T-helper 2 cell treated with Interferon-gamma antibody and Interleukin-4, amounts not matched to agents 5 μg/mL and 100 μg/mL, for 36 hours (primary cell): ENCODE measurements at regions not wholly inside any gene's neighbourhood (a gene's known extent, or its start where the extent isn't known, plus 50 kb on each side); places are given as distances from the start of the nearest gene placed in this dataset.

ENCODE experiments used
- DNase-seq: peaks from one replicate; pipeline ENCODE4 v3.0.0; 2021; ENCODE audit warnings: low spot score
- H3K27ac Mint-ChIP-seq: one replicate; pipeline ENCODE4 v1.8.0; 2021; ENCODE audit warnings: mild to moderate bottlenecking, mixed read lengths
- H3K27me3 Mint-ChIP-seq: one replicate; pipeline ENCODE4 v1.8.0; 2021; ENCODE audit warnings: low read depth, mixed read lengths
- H3K36me3 Mint-ChIP-seq: one replicate; pipeline ENCODE4 v1.8.0; 2021; ENCODE audit warnings: low read depth, mixed read lengths
- H3K4me1 Mint-ChIP-seq: one replicate; pipeline ENCODE4 v1.8.0; 2021; ENCODE audit warnings: low read depth, mixed read lengths
- H3K4me3 Mint-ChIP-seq: one replicate; pipeline ENCODE4 v1.8.0; 2022; ENCODE audit warnings: mild to moderate bottlenecking, moderate library complexity, mixed read lengths
- H3K9me3 Mint-ChIP-seq: one replicate; pipeline ENCODE4 v1.8.0; 2021; ENCODE audit warnings: mixed read lengths

- H3K27ac Mint-ChIP-seq, result no peak overlapping the region
- no peak for DNase-seq
- no peaks in the 10 kb centered on the region for H3K9me3 Mint-ChIP-seq
- no peak overlapping the region for H3K4me3 Mint-ChIP-seq
- H3K36me3 Mint-ChIP-seq, result no peaks in the 10 kb centered on the region
- H3K27me3 Mint-ChIP-seq, result no peaks in the 10 kb centered on the region
- H3K4me1 Mint-ChIP-seq, result no peaks in the 10 kb centered on the region
Measured at GRCh38 chr6:122116835-122117627, 282.4 kb upstream of the HSF2 start.

GRCh38 chr6:122118945-122119506, 280.4 kb upstream of the HSF2 start:
- Mint-ChIP-seq H3K4me3 (no peak overlapping the region), H3K9me3 (no peaks in the 10 kb centered on the region), H3K4me1 (no peaks in the 10 kb centered on the region), H3K27ac (no peak overlapping the region), H3K36me3 (no peaks in the 10 kb centered on the region), H3K27me3 (no peaks in the 10 kb centered on the region)
- no peak for DNase-seq

- DNase-seq, result no peak
- H3K4me1 Mint-ChIP-seq, result no peaks in the 10 kb centered on the region
- H3K4me3 Mint-ChIP-seq, result no peak overlapping the region
- H3K27me3 Mint-ChIP-seq, result no peaks in the 10 kb centered on the region
- no peaks in the 10 kb centered on the region for H3K9me3 Mint-ChIP-seq
- no peaks in the 10 kb centered on the region for H3K36me3 Mint-ChIP-seq
- H3K27ac Mint-ChIP-seq, result no peak overlapping the region
Measured at GRCh38 chr6:122122202-122122601, 277.2 kb upstream of the HSF2 start.

GRCh38 chr6:122122686-122123085, 276.8 kb upstream of the HSF2 start:
- H3K36me3 Mint-ChIP-seq, result no peaks in the 10 kb centered on the region
- H3K27ac Mint-ChIP-seq, result no peak overlapping the region
- no peaks in the 10 kb centered on the region for H3K9me3 Mint-ChIP-seq
- no peak for DNase-seq
- H3K4me1 Mint-ChIP-seq, result no peaks in the 10 kb centered on the region
- no peak overlapping the region for H3K4me3 Mint-ChIP-seq
- H3K27me3 Mint-ChIP-seq, result no peaks in the 10 kb centered on the region

DNA sequence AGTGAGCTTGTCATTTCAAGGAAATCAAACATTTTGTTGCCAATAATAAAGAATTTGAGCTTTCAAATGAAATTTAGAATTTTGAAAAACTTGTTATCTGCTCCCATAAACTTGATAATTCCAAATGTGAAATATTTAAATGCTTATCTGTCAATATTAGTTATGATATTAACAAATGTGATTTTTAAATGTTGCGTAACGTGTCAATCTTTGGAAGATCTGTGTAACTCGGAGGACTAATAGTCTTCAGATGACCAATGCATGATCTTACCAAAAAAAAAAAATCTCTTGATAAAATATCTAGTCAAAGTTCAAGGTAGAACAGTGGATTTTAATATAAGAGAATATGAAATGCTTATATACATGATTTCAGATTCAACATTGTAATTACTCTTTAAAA, 274.5 kb upstream of the HSF2 start:
- Mint-ChIP-seq H3K27me3 (no peaks in the 10 kb centered on the region), H3K4me3 (no peak overlapping the region), H3K27ac (no peak overlapping the region), H3K36me3 (no peaks in the 10 kb centered on the region), H3K4me1 (peaks cover under 1% of the 10 kb centered on the region), H3K9me3 (no peaks in the 10 kb centered on the region)
- no peak for DNase-seq

GRCh38 chr6:122126894-122127293, 272.6 kb upstream of the HSF2 start:
- no peak for DNase-seq
- Mint-ChIP-seq H3K36me3 (no peaks in the 10 kb centered on the region), H3K9me3 (no peaks in the 10 kb centered on the region), H3K27me3 (no peaks in the 10 kb centered on the region), H3K27ac (no peak overlapping the region), H3K4me3 (no peak overlapping the region), H3K4me1 (peaks cover 5% of the 10 kb centered on the region)

- Mint-ChIP-seq H3K4me1 (peaks cover 5% of the 10 kb centered on the region), H3K36me3 (no peaks in the 10 kb centered on the region), H3K9me3 (no peaks in the 10 kb centered on the region), H3K27ac (no peak overlapping the region), H3K4me3 (no peak overlapping the region), H3K27me3 (no peaks in the 10 kb centered on the region)
- DNase-seq, result no peak
Measured at GRCh38 chr6:122128445-122128844, 271.0 kb upstream of the HSF2 start.

DNA sequence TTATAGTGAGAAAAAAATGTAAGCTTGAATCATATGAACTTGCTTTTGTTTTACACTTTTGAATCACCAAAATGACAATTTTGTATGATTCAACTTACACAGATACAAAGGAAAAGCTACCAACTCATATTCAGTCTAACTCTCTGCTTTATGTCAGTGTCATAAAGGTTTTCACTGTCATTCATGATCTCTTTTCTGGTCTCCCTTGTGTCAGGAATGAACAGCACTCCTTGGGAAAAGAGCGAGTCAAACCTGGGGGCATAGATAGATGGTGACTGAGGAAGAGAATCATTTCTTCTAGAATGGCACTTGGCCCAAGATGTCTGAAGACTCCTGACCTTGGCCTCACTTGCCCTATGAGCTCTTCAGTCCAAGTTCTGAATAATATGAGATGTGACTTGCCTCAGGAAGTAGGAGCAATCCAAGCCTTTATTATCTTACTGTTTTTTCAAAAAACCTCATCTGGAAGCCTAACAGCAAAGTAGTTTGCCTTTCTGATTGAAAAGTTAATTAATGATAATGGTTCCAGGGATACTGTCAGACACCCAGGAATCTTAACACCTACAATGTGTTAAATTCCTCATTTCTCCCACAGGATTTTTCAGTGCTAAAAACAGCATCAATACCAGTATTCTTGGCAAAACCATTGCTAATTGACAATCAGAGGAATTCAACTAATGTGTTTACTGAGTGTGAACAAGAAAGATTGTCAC, 270.0 kb upstream of the HSF2 start:
- no peak for DNase-seq
- H3K27ac Mint-ChIP-seq, result no peak overlapping the region
- no peak overlapping the region for H3K4me3 Mint-ChIP-seq
- H3K4me1 Mint-ChIP-seq, result peaks cover 5% of the 10 kb centered on the region
- H3K9me3 Mint-ChIP-seq, result no peaks in the 10 kb centered on the region
- no peaks in the 10 kb centered on the region for H3K36me3 Mint-ChIP-seq
- no peaks in the 10 kb centered on the region for H3K27me3 Mint-ChIP-seq

- DNase-seq, result no peak
- Mint-ChIP-seq H3K27me3 (no peaks in the 10 kb centered on the region), H3K36me3 (no peaks in the 10 kb centered on the region), H3K4me1 (peaks cover 5% of the 10 kb centered on the region), H3K9me3 (no peaks in the 10 kb centered on the region), H3K27ac (no peak overlapping the region), H3K4me3 (no peak overlapping the region)
Measured at GRCh38 chr6:122130026-122130348, 269.5 kb upstream of the HSF2 start.

DNA sequence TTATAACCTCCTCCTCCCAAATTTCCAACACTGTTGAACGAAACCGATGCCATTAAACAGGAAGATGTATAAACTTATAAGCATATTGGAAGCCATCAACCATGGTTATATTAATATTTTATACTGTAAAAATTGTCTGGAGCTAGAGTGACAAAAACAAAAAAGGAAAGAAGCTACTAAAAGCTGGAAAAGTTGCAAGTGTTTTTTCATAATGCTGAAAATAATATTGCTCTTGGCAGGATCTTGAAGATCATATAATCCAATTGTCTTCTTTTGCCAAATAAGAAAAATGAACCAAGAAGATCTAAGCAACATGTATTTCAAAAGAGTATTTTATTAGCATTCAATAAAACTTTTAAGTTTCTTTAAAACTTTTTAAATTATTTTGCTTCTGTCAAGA, 268.9 kb upstream of the HSF2 start:
- Mint-ChIP-seq H3K4me1 (peaks cover 5% of the 10 kb centered on the region), H3K4me3 (no peak overlapping the region), H3K36me3 (no peaks in the 10 kb centered on the region), H3K27ac (no peak overlapping the region), H3K9me3 (no peaks in the 10 kb centered on the region), H3K27me3 (no peaks in the 10 kb centered on the region)
- DNase-seq, result no peak

GRCh38 chr6:122136386-122136785, 263.1 kb upstream of the HSF2 start:
- Mint-ChIP-seq H3K36me3 (no peaks in the 10 kb centered on the region), H3K4me3 (no peak overlapping the region), H3K4me1 (no peaks in the 10 kb centered on the region), H3K27ac (no peak overlapping the region), H3K27me3 (no peaks in the 10 kb centered on the region), H3K9me3 (no peaks in the 10 kb centered on the region)
- no peak for DNase-seq

- Mint-ChIP-seq H3K9me3 (no peaks in the 10 kb centered on the region), H3K4me1 (no peaks in the 10 kb centered on the region), H3K36me3 (no peaks in the 10 kb centered on the region), H3K27me3 (no peaks in the 10 kb centered on the region), H3K4me3 (no peak overlapping the region), H3K27ac (no peak overlapping the region)
- DNase-seq, result no peak
Measured at GRCh38 chr6:122140031-122140430, 259.4 kb upstream of the HSF2 start.

DNA sequence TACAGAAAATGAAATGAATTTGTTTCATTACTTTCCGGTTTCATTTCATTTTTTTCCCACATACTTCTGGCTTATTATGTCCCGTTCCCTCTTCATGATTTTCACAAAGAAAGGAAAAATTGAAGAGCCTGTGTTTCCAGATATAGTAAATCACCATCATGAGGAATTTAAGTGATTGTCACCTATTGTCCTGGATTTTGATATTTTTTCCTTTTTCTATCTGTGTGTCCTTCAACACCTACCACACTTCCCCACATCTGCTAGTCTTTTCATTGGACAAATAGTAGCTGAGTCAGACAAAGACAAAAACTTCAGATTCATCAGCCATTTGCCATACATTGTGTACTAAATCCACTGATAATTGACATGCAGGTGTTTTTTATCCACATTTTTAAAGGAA, 258.2 kb upstream of the HSF2 start:
- Mint-ChIP-seq H3K4me3 (no peak overlapping the region), H3K27me3 (no peaks in the 10 kb centered on the region), H3K36me3 (no peaks in the 10 kb centered on the region), H3K27ac (no peak overlapping the region), H3K4me1 (no peaks in the 10 kb centered on the region), H3K9me3 (no peaks in the 10 kb centered on the region)
- DNase-seq, result no peak

DNA sequence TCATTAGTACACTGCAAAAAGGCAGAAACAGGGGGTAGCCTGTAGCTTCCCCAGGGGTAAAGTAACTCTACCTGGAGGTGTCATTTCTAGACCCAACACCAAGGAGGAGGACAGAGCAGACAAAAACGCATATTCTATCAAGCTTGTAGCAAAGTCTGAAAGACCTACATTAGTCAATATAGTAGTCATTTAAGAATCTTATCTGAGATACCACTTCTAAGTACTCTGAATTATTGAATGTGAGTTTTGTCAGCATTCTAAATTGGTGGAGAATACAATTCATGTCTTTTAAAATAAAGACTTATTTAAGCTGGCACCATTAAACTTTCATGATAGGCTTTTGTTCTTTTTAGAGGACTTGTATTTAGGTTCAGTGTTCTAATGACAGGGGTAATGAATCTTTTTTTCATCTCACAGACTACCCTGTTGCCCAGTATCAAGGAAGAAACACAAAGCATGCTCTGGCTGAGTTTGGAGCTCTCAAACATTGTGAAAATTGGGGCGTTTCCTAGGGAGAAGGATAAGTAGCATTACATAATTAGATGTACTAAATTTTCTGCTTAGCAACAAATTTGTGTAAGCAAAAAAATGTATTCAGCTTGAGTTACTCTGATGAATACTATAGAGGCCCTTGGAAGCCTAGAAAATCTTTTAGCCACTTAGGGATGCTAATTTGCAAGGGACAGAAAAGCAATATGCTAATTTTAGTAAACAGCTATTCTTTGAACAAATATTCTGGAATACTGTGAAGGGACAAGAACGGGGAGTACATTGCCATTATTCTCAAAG, 255.4 kb upstream of the HSF2 start:
- H3K27ac Mint-ChIP-seq, result no peak overlapping the region
- H3K36me3 Mint-ChIP-seq, result no peaks in the 10 kb centered on the region
- H3K4me1 Mint-ChIP-seq, result no peaks in the 10 kb centered on the region
- H3K27me3 Mint-ChIP-seq, result no peaks in the 10 kb centered on the region
- no peak for DNase-seq
- H3K4me3 Mint-ChIP-seq, result no peak overlapping the region
- no peaks in the 10 kb centered on the region for H3K9me3 Mint-ChIP-seq
